Adrenal gland (tissue), 5 donors: ENCODE measurements at regions not wholly inside any gene's neighbourhood (a gene's known extent, or its start where the extent isn't known, plus 50 kb on each side); places are given as distances from the start of the nearest gene placed in this dataset.

Source experiments
- CTCF ChIP-seq, 6 experiments: fragments of 450-650 bp in 4 of 6; fragments of 200-600 bp in 2 of 6; sonication (generic) in 1 of 6; IDR thresholded peaks; 1 replicate in 5 of 6; 2 replicates in 1 of 6; pipeline versions ENCODE4 v1.5.1 to v1.8.0; 2016 to 2021; ENCODE audit warnings: antibody characterized with exemption in 6 of 6, mild to moderate bottlenecking in 2 of 6, moderate library complexity in 1 of 6
- POLR2A ChIP-seq, 2 donors: fragments of 450-650 bp; IDR thresholded peaks; one replicate each; pipeline ENCODE4 v1.6.1; 2017; ENCODE audit warnings: antibody characterized with exemption in 2 of 2, mild to moderate bottlenecking in 2 of 2, moderate library complexity in 1 of 2
- donor health status: DM: no; HTN: no; CAD: no.

GRCh38 chrX:146056511-146057081, 239.0 kb downstream of the SLITRK2 start:
- TF ChIP-seq CTCF (IDR thresholded peaks at IDR 0.05): no peak
- no peak for TF ChIP-seq POLR2A (IDR thresholded peaks at IDR 0.05)
